ENCODE measurements at regions not wholly inside any gene's neighbourhood (a gene's known extent, or its start where the extent isn't known, plus 50 kb on each side); places are given as distances from the start of the nearest gene placed in this dataset.

DNA sequence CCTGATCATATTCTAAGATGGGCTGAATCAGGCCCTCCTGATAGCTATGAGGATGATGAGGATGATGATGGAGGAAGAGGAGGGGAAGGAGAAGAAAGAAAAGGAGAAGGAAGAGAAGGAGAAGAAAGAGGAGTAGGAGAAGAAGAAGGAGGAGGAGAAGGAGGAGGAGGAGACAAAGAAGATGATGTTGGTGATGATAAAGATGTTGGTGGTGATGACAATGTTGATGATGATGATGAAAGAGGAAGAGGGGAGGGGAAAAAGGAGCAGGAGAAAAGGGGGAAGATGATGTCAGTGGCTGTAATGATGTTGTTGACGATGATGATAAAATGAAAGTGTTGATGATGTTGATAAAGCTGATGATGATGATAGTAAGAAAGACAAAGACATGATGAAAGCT lies 119.5 kb downstream of the CDC5L start:
- H4K20me1 ChIP-seq (ENCODE audit: insufficient read depth, low read length) = no peaks in the 10 kb centered on the region
- no peaks in the 10 kb centered on the region for H3K36me3 ChIP-seq (ENCODE audit: insufficient read depth, low read length)
- H3K27ac ChIP-seq (ENCODE audit: low read depth, low read length) = no peak overlapping the region
- no peaks in the 10 kb centered on the region for H3K9me3 ChIP-seq (ENCODE audit: low read depth, low read length)
- DNase-seq (ENCODE audit: insufficient read length, low spot score, missing footprints) = no peak
- no peaks in the 10 kb centered on the region for H3K79me2 ChIP-seq (ENCODE audit: insufficient read depth, low read length)
- H3K27me3 ChIP-seq (ENCODE audit: insufficient read depth, low read length) = peaks cover 49% of the 10 kb centered on the region
- H3K4me2 ChIP-seq (ENCODE audit: insufficient read depth, low read length) = no peak overlapping the region
- TF ChIP-seq, protein P1, sequence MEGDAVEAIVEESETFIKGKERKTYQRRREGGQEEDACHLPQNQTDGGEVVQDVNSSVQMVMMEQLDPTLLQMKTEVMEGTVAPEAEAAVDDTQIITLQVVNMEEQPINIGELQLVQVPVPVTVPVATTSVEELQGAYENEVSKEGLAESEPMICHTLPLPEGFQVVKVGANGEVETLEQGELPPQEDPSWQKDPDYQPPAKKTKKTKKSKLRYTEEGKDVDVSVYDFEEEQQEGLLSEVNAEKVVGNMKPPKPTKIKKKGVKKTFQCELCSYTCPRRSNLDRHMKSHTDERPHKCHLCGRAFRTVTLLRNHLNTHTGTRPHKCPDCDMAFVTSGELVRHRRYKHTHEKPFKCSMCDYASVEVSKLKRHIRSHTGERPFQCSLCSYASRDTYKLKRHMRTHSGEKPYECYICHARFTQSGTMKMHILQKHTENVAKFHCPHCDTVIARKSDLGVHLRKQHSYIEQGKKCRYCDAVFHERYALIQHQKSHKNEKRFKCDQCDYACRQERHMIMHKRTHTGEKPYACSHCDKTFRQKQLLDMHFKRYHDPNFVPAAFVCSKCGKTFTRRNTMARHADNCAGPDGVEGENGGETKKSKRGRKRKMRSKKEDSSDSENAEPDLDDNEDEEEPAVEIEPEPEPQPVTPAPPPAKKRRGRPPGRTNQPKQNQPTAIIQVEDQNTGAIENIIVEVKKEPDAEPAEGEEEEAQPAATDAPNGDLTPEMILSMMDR (IDR thresholded peaks at IDR 0.05; ENCODE audit: extremely low read depth, low read depth, low read length) = no peak
- H3K4me1 ChIP-seq (ENCODE audit: insufficient read depth, low read length) = peaks cover 12% of the 10 kb centered on the region
- no peak overlapping the region for H2AFZ ChIP-seq (ENCODE audit: low read length)
- H3K4me3 ChIP-seq (ENCODE audit: insufficient read depth, low read length) = no peak overlapping the region

DNA sequence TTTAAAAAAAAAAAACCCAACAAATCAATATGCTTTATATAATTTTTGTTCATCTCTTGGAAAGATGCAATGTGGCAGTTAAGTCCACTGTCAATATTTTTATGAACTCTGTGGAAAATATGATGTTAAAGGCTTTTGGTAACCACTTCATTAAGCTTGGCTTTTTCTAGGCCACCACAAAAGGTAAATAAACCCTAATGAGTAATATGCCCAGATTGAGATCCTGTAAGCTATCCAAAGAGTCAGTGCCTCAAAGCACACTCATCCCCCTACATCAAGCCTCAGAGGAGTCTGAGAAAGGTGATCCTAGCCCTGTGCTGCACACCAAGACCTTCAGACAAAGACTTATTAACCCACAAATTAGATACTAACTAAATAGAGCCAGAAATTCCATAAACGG lies 121.1 kb downstream of the CDC5L start:
- Histone ChIP-seq H3K27ac (ENCODE audit: low read depth, low read length) (no peak overlapping the region), H3K4me3 (ENCODE audit: insufficient read depth, low read length) (no peak overlapping the region), H3K4me1 (ENCODE audit: insufficient read depth, low read length) (peaks cover 24% of the 10 kb centered on the region), H3K27me3 (ENCODE audit: insufficient read depth, low read length) (peaks cover 41% of the 10 kb centered on the region), H3K4me2 (ENCODE audit: insufficient read depth, low read length) (no peak overlapping the region), H3K79me2 (ENCODE audit: insufficient read depth, low read length) (no peaks in the 10 kb centered on the region), H2AFZ (ENCODE audit: low read length) (no peak overlapping the region), H3K36me3 (ENCODE audit: insufficient read depth, low read length) (no peaks in the 10 kb centered on the region), H4K20me1 (ENCODE audit: insufficient read depth, low read length) (no peaks in the 10 kb centered on the region), H3K9me3 (ENCODE audit: low read depth, low read length) (no peaks in the 10 kb centered on the region)
- TF ChIP-seq, protein P1 (IDR thresholded peaks at IDR 0.05; ENCODE audit: extremely low read depth, low read depth, low read length) = no peak
- peak; percentile 87 for DNase-seq (ENCODE audit: insufficient read length, low spot score, missing footprints)

DNA sequence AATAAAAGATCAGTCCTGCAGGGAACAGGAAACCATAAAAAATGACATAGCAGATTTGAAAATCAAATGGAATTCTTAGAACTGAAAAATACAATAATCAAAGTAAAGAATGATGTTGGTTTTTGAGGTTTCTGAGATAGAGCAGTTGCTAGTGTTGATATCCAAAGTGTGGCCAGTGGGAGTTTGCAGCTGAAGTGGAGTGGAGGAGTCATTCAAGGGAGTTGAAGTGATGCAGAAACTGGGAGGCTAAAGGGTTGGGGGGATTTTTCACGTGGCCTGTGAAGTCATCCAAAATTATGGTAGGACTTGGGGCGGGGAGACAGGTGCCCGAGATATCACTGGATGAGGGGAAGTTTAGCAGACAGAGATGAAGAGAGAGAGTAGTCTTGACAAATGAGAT lies 123.6 kb downstream of the CDC5L start:
- peaks cover 24% of the 10 kb centered on the region for H3K4me1 ChIP-seq (ENCODE audit: insufficient read depth, low read length)
- H3K9me3 ChIP-seq (ENCODE audit: low read depth, low read length) = no peaks in the 10 kb centered on the region
- no peaks in the 10 kb centered on the region for H4K20me1 ChIP-seq (ENCODE audit: insufficient read depth, low read length)
- TF ChIP-seq, protein P1 (IDR thresholded peaks at IDR 0.05; ENCODE audit: extremely low read depth, low read depth, low read length) = no peak
- no peaks in the 10 kb centered on the region for H3K36me3 ChIP-seq (ENCODE audit: insufficient read depth, low read length)
- no peak overlapping the region for H3K4me3 ChIP-seq (ENCODE audit: insufficient read depth, low read length)
- DNase-seq (ENCODE audit: insufficient read length, low spot score, missing footprints) = no peak
- no peak overlapping the region for H3K4me2 ChIP-seq (ENCODE audit: insufficient read depth, low read length)
- peaks cover 25% of the 10 kb centered on the region for H3K27me3 ChIP-seq (ENCODE audit: insufficient read depth, low read length)
- H3K27ac ChIP-seq (ENCODE audit: low read depth, low read length) = no peak overlapping the region
- no peaks in the 10 kb centered on the region for H3K79me2 ChIP-seq (ENCODE audit: insufficient read depth, low read length)
- H2AFZ ChIP-seq (ENCODE audit: low read length) = no peak overlapping the region

DNA sequence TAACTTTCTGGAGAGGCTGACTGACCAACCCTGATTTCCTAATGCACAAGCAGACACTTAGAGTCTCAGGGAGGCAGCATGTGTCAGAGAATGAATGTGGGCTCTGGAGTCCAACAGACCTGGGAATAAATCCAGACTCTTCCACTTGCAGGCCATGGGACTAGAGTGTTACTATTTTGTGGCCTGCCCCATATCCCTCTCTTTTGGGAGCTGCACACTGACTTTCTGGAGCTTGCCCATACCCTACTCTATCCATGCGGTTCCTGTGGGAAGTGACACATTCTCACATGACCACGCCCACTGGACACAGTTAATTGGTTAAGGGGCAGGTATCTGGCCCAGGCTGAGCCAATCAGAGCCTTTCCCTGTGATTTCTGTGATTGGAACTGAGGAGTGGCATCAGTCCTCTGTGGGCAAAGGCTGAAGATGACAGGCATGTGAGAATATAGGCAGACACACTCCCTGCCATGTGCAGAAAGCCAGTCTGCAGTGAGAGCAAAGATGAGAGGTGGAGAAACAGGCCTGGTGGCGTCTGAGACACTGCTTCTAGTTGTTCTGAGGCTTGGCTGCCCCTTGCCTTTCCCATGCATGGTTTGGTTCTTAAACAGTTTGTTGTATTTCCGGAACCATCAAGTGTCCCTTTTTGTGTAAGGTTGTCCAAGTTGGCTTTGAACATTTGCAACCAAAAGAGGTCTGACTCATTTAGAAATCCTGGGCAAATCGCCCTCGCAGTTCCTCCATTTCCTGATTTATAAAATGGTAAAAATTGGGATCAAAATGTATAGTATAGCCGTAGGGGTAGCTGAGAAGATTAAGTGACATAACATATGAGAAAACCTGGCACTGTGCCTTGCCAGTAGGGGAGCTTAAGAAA lies 125.6 kb downstream of the CDC5L start:
- H3K79me2 ChIP-seq (ENCODE audit: insufficient read depth, low read length) = no peaks in the 10 kb centered on the region
- no peaks in the 10 kb centered on the region for H3K36me3 ChIP-seq (ENCODE audit: insufficient read depth, low read length)
- H4K20me1 ChIP-seq (ENCODE audit: insufficient read depth, low read length) = no peaks in the 10 kb centered on the region
- no peak overlapping the region for H3K27ac ChIP-seq (ENCODE audit: low read depth, low read length)
- H3K9me3 ChIP-seq (ENCODE audit: low read depth, low read length) = no peaks in the 10 kb centered on the region
- H3K27me3 ChIP-seq (ENCODE audit: insufficient read depth, low read length) = peaks cover 19% of the 10 kb centered on the region
- no peak overlapping the region for H3K4me2 ChIP-seq (ENCODE audit: insufficient read depth, low read length)
- TF ChIP-seq, protein P1 (IDR thresholded peaks at IDR 0.05; ENCODE audit: extremely low read depth, low read depth, low read length) = no peak
- H3K4me3 ChIP-seq (ENCODE audit: insufficient read depth, low read length) = no peak overlapping the region
- peaks cover 23% of the 10 kb centered on the region for H3K4me1 ChIP-seq (ENCODE audit: insufficient read depth, low read length)
- peak overlapping the region; percentile 24 for H2AFZ ChIP-seq (ENCODE audit: low read length)
- no peak for DNase-seq (ENCODE audit: insufficient read length, low spot score, missing footprints)

All from osteoblast (primary cell).